D721Med (cell line): ENCODE measurements at regions not wholly inside any gene's neighbourhood (a gene's known extent, or its start where the extent isn't known, plus 50 kb on each side); places are given as distances from the start of the nearest gene placed in this dataset.

ENCODE experiments used
- DNase-seq: peaks from one replicate; pipeline ENCODE4 v3.0.0; 2011; ENCODE audit warnings: low spot score; ENCODE audit not compliant: insufficient read length
- FAIRE-seq: peaks from 2 replicates; lab custom pipeline; 2011; peaks lifted over from hg19 to GRCh38; lab: Jason Lieb, UNC
- CTCF ChIP-seq: IDR thresholded peaks from 2 replicates; pipeline ENCODE4 v1.5.1; 2012; ENCODE audit warnings: mild to moderate bottlenecking, control low read depth; ENCODE audit not compliant: insufficient read depth; ENCODE audit errors: missing control alignments

GRCh38 chr3:145801696-145802095 is 359.3 kb downstream of the PLOD2 start:
- DNase-seq, result no peak
- no peak for FAIRE-seq
- no peak for TF ChIP-seq CTCF

GRCh38 chr3:145807990-145808389 is 353.0 kb downstream of the PLOD2 start:
- DNase-seq (no peak), FAIRE-seq (no peak)
- TF ChIP-seq CTCF, result peak; percentile 45

- FAIRE-seq (no peak), DNase-seq (no peak)
- no peak for TF ChIP-seq CTCF
These were observed 348.6 kb downstream of the PLOD2 start for GRCh38 chr3:145812391-145812790.

GRCh38 chr3:145815707-145816413 is 345.1 kb downstream of the PLOD2 start:
- no peak for TF ChIP-seq CTCF
- FAIRE-seq, result no peak
- no peak for DNase-seq

- no peak for DNase-seq
- no peak for FAIRE-seq
- no peak for TF ChIP-seq CTCF
These were observed 343.0 kb downstream of the PLOD2 start for GRCh38 chr3:145817870-145818483.

GRCh38 chr3:145820170-145820569 is 340.8 kb downstream of the PLOD2 start:
- TF ChIP-seq CTCF, result no peak
- DNase-seq (no peak), FAIRE-seq (no peak)

- no peak for DNase-seq
- no peak for TF ChIP-seq CTCF
- no peak for FAIRE-seq
These were observed 318.6 kb downstream of the PLOD2 start for GRCh38 chr3:145842294-145842902.
